ENCODE measurements at regions not wholly inside any gene's neighbourhood (a gene's known extent, or its start where the extent isn't known, plus 50 kb on each side); places are given as distances from the start of the nearest gene placed in this dataset.

DNA sequence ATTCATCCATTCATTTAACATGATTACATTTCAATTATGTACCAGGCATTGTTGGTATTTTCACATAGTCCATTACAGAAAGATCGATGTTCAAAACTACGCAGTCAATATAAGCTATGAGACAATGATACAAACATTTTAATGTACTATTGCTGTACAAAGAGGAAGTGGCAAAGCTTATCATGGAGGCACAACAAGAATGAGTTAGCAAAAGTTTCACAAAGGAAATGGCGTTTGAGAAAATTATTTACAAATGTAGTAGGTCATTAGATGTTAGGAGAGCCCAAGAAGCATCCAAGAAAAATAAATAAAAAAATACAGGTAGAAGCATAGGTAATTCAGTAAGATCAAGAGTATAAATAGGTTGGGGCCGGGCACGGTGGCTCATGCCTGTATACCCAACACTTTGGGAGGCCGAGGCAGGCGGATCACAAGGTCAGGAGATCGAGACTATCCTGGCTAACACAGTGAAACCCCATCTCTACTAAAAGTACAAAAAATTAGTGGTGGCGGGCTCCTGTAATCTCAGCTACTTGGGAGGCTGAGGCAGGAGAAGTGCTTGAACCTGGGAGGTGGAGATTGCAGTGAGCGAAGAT, 1730.8 kb upstream of the CELF4 start:
- CTCF ChIA-PET, result no interaction called here
- Mint-ChIP-seq H3K4me1 (ENCODE audit: low read depth, unreplicated experiment) (no peaks in the 10 kb centered on the region), H3K9me3 (ENCODE audit: unreplicated experiment) (no peaks in the 10 kb centered on the region), H3K27ac (ENCODE audit: unreplicated experiment) (no peak overlapping the region), H3K27me3 (ENCODE audit: insufficient read depth, unreplicated experiment) (no peaks in the 10 kb centered on the region), H3K36me3 (ENCODE audit: insufficient read depth, unreplicated experiment) (no peaks in the 10 kb centered on the region), H3K4me3 (ENCODE audit: unreplicated experiment) (no peak overlapping the region)
- H3K27me3 ChIP-seq (replicated peaks; ENCODE audit: control insufficient read depth, insufficient read depth, low read length), result no peaks in the 10 kb centered on the region
- intact Hi-C loops (cut with micrococcal nuclease; ENCODE audit: unreplicated experiment), result no loop called here
- H3K4me1 ChIP-seq, result no peaks in the 10 kb centered on the region
- H3K36me3 ChIP-seq (ENCODE audit: control insufficient read depth, insufficient read depth, low read length), result no peaks in the 10 kb centered on the region
- no TSS peak for BruUV-seq (replicated peaks)
- no peaks in the 10 kb centered on the region for H3K9me3 ChIP-seq
- POLR2A ChIA-PET, result no interaction called here
- DNase-seq, result no peak
- TF ChIP-seq, protein P1, sequence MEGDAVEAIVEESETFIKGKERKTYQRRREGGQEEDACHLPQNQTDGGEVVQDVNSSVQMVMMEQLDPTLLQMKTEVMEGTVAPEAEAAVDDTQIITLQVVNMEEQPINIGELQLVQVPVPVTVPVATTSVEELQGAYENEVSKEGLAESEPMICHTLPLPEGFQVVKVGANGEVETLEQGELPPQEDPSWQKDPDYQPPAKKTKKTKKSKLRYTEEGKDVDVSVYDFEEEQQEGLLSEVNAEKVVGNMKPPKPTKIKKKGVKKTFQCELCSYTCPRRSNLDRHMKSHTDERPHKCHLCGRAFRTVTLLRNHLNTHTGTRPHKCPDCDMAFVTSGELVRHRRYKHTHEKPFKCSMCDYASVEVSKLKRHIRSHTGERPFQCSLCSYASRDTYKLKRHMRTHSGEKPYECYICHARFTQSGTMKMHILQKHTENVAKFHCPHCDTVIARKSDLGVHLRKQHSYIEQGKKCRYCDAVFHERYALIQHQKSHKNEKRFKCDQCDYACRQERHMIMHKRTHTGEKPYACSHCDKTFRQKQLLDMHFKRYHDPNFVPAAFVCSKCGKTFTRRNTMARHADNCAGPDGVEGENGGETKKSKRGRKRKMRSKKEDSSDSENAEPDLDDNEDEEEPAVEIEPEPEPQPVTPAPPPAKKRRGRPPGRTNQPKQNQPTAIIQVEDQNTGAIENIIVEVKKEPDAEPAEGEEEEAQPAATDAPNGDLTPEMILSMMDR (IDR thresholded peaks at IDR 0.05; ENCODE audit: insufficient read depth in 1 of 2, low read depth in 1 of 2, low read length in 1 of 2, severe bottlenecking in 1 of 2, unreplicated experiment in 1 of 2), result no peak
- H3K4me3 ChIP-seq (ENCODE audit: low read depth, low read length), result no peak overlapping the region

DNA sequence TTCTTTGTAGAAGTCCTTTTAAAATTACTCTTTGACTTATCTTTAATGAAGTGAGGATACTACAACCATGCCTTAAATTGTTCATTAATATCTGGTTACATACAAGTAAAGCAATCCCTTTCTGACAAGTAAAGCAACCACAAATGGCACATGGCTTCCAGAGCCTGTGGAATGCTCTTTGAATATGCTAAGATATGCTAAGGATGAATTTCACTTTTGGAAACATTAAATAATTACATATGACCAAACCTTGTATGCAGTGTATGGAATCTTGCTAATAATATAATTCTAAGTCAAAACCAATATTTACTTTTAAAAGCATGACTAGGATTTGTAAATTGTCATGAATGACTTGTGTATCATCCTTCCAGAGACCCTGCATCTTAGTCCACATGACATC, 1711.2 kb upstream of the CELF4 start:
- Mint-ChIP-seq H3K36me3 (ENCODE audit: insufficient read depth, unreplicated experiment) (no peaks in the 10 kb centered on the region), H3K4me3 (ENCODE audit: unreplicated experiment) (no peak overlapping the region), H3K27ac (ENCODE audit: unreplicated experiment) (no peak overlapping the region), H3K9me3 (ENCODE audit: unreplicated experiment) (no peaks in the 10 kb centered on the region), H3K4me1 (ENCODE audit: low read depth, unreplicated experiment) (no peaks in the 10 kb centered on the region), H3K27me3 (ENCODE audit: insufficient read depth, unreplicated experiment) (no peaks in the 10 kb centered on the region)
- no peaks in the 10 kb centered on the region for H3K27me3 ChIP-seq (replicated peaks; ENCODE audit: control insufficient read depth, insufficient read depth, low read length)
- no peaks in the 10 kb centered on the region for H3K36me3 ChIP-seq (ENCODE audit: control insufficient read depth, insufficient read depth, low read length)
- BruUV-seq (replicated peaks), result no TSS peak
- CTCF ChIA-PET, result no interaction called here
- intact Hi-C loops (cut with micrococcal nuclease; ENCODE audit: unreplicated experiment), result no loop called here
- no peaks in the 10 kb centered on the region for H3K9me3 ChIP-seq
- no peak overlapping the region for H3K4me3 ChIP-seq (ENCODE audit: low read depth, low read length)
- H3K4me1 ChIP-seq, result no peaks in the 10 kb centered on the region
- DNase-seq, result no peak
- TF ChIP-seq, protein P1 (IDR thresholded peaks at IDR 0.05; ENCODE audit: insufficient read depth in 1 of 2, low read depth in 1 of 2, low read length in 1 of 2, severe bottlenecking in 1 of 2, unreplicated experiment in 1 of 2), result no peak
- POLR2A ChIA-PET, result no interaction called here

DNA sequence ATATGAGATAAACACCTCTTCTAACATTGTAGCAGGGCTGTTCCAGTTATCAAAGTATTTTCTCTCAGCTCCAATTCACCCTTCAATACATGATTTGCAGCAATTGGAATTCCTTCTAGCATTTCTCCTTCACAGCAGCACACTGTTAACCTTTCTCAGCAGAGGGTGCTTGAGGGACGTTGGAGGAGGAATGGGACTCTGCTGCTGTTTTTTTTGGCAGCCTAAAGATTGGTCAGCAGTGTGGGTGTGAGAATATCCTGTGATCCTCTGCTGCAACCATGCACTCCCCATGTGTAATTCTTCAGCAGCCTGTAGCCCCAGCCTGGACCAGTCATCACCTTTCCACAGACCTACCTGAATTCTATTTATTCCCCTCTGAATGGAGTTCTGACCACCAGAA, 1708.9 kb upstream of the CELF4 start:
- Histone ChIP-seq H3K36me3 (ENCODE audit: control insufficient read depth, insufficient read depth, low read length) (no peaks in the 10 kb centered on the region), H3K9me3 (no peaks in the 10 kb centered on the region), H3K27me3 (replicated peaks; ENCODE audit: control insufficient read depth, insufficient read depth, low read length) (no peaks in the 10 kb centered on the region), H3K4me3 (ENCODE audit: low read depth, low read length) (no peak overlapping the region), H3K4me1 (no peaks in the 10 kb centered on the region)
- POLR2A ChIA-PET, result no interaction called here
- TF ChIP-seq, protein P1 (IDR thresholded peaks at IDR 0.05; ENCODE audit: insufficient read depth in 1 of 2, low read depth in 1 of 2, low read length in 1 of 2, severe bottlenecking in 1 of 2, unreplicated experiment in 1 of 2), result no peak
- no peaks in the 10 kb centered on the region for H3K9me3 Mint-ChIP-seq (ENCODE audit: unreplicated experiment)
- no peaks in the 10 kb centered on the region for H3K27me3 Mint-ChIP-seq (ENCODE audit: insufficient read depth, unreplicated experiment)
- H3K36me3 Mint-ChIP-seq (ENCODE audit: insufficient read depth, unreplicated experiment), result no peaks in the 10 kb centered on the region
- CTCF ChIA-PET, result no interaction called here
- no peak overlapping the region for H3K27ac Mint-ChIP-seq (ENCODE audit: unreplicated experiment)
- no peak overlapping the region for H3K4me3 Mint-ChIP-seq (ENCODE audit: unreplicated experiment)
- H3K4me1 Mint-ChIP-seq (ENCODE audit: low read depth, unreplicated experiment), result no peaks in the 10 kb centered on the region
- DNase-seq, result no peak
- no TSS peak for BruUV-seq (replicated peaks)
- intact Hi-C loops (cut with micrococcal nuclease; ENCODE audit: unreplicated experiment), result no loop called here

All from Caco-2 (cell line).